ENCODE measurements at regions not wholly inside any gene's neighbourhood (a gene's known extent, or its start where the extent isn't known, plus 50 kb on each side); places are given as distances from the start of the nearest gene placed in this dataset.

DNA sequence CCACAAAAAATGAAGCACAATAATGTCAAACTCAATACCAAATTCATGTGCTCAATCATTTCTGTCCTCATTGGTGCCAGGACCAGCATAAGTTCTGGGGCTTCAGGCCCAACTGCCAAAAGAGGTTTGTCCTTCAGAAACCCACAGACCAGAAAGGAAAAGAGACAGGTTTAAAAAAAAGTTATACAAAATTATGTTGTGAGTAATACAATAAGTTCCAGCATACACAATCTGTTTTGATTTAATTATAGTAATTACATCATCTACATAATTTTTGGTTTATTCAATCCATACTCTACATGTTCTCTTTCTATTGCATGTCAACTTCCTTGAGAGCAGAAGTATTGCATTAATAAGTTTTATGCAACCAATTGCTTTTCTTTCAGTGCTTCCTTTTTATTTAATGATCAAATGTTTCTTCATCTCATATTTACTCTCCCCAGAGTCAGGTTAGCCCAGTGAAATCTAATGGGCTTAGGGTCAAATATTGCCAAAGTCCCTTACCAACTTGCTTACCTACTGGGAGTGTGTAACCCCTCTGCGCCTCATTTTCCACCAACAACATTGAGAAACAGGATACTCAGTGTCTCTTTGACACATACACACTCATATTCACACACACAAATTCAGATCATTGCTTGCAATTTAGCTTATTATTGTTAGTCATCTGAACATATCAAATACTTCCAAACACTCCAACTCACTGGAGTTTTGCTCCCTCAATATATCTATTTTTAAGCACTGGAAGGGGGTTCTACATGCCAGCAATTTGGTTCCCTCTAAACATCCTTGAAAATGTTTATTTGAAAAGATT is 424.4 kb upstream of the MARCKS start:
- Histone ChIP-seq H3K27me3 (no peaks in the 10 kb centered on the region), H3K9me3 (no peaks in the 10 kb centered on the region), H3K36me3 (no peaks in the 10 kb centered on the region), H3K27ac (peak overlapping the region in 1 of 2 donors; percentile 45), H3K4me1 (peaks cover 0 to 39% (median 22%) of the 10 kb centered on the region in 4 donors), H3K4me3 (no peak overlapping the region)
- TF ChIP-seq, protein P1, sequence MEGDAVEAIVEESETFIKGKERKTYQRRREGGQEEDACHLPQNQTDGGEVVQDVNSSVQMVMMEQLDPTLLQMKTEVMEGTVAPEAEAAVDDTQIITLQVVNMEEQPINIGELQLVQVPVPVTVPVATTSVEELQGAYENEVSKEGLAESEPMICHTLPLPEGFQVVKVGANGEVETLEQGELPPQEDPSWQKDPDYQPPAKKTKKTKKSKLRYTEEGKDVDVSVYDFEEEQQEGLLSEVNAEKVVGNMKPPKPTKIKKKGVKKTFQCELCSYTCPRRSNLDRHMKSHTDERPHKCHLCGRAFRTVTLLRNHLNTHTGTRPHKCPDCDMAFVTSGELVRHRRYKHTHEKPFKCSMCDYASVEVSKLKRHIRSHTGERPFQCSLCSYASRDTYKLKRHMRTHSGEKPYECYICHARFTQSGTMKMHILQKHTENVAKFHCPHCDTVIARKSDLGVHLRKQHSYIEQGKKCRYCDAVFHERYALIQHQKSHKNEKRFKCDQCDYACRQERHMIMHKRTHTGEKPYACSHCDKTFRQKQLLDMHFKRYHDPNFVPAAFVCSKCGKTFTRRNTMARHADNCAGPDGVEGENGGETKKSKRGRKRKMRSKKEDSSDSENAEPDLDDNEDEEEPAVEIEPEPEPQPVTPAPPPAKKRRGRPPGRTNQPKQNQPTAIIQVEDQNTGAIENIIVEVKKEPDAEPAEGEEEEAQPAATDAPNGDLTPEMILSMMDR (IDR thresholded peaks at IDR 0.05): no peak
- intact Hi-C loops (cut with DNase I; ENCODE audit: low total_unique reads): no loop called here
- no peak for DNase-seq

- peak overlapping the region in 1 of 2 donors; percentile 45 for H3K27ac ChIP-seq
- H3K4me3 ChIP-seq: no peak overlapping the region
- H3K9me3 ChIP-seq: no peaks in the 10 kb centered on the region
- TF ChIP-seq, protein P1 (IDR thresholded peaks at IDR 0.05): no peak
- DNase-seq: peak; percentile 79 to 88
- peaks cover 0 to 39% (median 22%) of the 10 kb centered on the region in 4 donors for H3K4me1 ChIP-seq
- no peaks in the 10 kb centered on the region for H3K36me3 ChIP-seq
- no peaks in the 10 kb centered on the region for H3K27me3 ChIP-seq
- intact Hi-C loops (cut with DNase I; ENCODE audit: low total_unique reads): no loop called here
These were observed 423.7 kb upstream of the MARCKS start for GRCh38 chr6:113433335-113433991.

DNA sequence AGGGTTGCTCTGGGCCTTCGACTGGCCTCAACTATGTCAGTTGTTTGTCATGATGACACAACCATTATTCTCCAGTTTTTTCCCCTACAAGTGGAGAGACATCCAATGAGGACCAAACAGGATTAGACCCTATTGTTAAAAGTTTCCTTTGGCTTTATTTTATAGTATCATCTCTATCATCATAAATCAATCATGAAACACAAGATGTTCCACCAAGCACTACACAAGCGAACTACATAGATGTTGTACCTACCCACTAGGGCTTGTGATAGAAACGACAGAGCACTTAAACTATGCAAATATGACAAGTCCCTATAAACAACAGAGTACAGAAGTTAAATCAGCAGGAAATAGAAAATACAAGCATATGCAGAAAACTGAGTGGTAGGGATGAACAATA is 422.5 kb upstream of the MARCKS start:
- peak overlapping the region in 1 of 2 donors; percentile 21 for H3K27ac ChIP-seq
- peaks cover 0 to 39% (median 22%) of the 10 kb centered on the region in 4 donors for H3K4me1 ChIP-seq
- H3K27me3 ChIP-seq: no peaks in the 10 kb centered on the region
- intact Hi-C loops (cut with DNase I; ENCODE audit: low total_unique reads): no loop called here
- H3K9me3 ChIP-seq: no peaks in the 10 kb centered on the region
- no peak overlapping the region for H3K4me3 ChIP-seq
- no peak for DNase-seq
- TF ChIP-seq, protein P1 (IDR thresholded peaks at IDR 0.05): no peak
- no peaks in the 10 kb centered on the region for H3K36me3 ChIP-seq

DNA sequence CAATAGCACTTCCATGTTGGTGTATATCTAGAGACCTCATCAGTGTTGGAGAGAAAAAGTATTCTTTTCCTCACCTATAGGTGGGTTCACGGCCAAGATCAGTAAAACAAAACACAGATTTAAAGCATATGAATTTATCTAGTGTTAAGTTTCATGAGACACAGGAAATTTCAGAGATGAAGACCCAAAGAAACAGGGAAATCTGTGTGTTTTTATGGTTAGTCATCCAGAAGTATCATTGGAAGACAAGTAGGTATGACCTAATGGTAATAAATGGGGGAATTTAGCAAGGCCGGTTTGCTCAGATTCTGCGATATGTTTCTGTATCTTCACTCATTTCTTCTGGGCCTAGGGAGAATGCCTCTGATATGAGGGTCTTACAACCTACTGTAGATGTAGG is 419.6 kb upstream of the MARCKS start:
- TF ChIP-seq, protein P1 (IDR thresholded peaks at IDR 0.05): no peak
- Histone ChIP-seq H3K27ac (no peak overlapping the region), H3K27me3 (no peaks in the 10 kb centered on the region), H3K4me3 (no peak overlapping the region), H3K4me1 (peaks cover 0 to 36% (median 20%) of the 10 kb centered on the region in 4 donors), H3K36me3 (no peaks in the 10 kb centered on the region), H3K9me3 (no peaks in the 10 kb centered on the region)
- DNase-seq: no peak
- intact Hi-C loops (cut with DNase I; ENCODE audit: low total_unique reads): no loop called here

DNA sequence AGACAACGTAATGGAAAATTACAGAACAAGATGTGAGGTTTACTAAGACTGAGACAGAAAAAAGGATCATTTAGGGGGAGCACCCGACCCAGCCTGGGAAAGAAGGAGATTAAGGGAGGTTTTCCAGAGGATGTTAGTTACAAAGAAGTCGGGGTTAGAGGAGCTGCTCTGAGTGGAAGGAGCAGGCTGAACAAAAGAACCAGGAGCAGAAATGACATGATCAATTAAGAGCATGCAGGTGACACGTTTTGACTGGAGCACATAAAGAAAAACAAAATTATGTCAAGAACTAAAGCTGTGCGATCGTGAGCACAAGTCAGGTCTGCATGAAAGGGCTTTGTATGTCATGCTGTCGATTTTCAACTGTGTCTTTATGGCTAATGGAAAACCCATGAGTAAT is 417.3 kb upstream of the MARCKS start:
- Histone ChIP-seq H3K36me3 (no peaks in the 10 kb centered on the region), H3K27ac (no peak overlapping the region), H3K4me1 (peaks cover 0 to 13% (median 2%) of the 10 kb centered on the region in 4 donors), H3K9me3 (no peaks in the 10 kb centered on the region), H3K27me3 (no peaks in the 10 kb centered on the region), H3K4me3 (no peak overlapping the region)
- no peak for DNase-seq
- intact Hi-C loops (cut with DNase I; ENCODE audit: low total_unique reads): no loop called here
- TF ChIP-seq, protein P1 (IDR thresholded peaks at IDR 0.05): no peak

Measured in tibial artery (tissue), 4 donors.